Thyroid gland (tissue), 4 donors: ENCODE measurements at regions not wholly inside any gene's neighbourhood (a gene's known extent, or its start where the extent isn't known, plus 50 kb on each side); places are given as distances from the start of the nearest gene placed in this dataset.

Source experiments
- DNase-seq, 2 donors: peaks; one replicate each; pipeline ENCODE4 v3.0.0-alpha.2; 2019
- H3K27ac ChIP-seq, 3 donors: fragments of 200-600 bp; sonication (generic); 1 replicate in 2 of 3; 2 replicates in 1 of 3; pipeline ENCODE4 v1.5.1; 2016 to 2019; ENCODE audit warnings: mild to moderate bottlenecking in 1 of 3, moderate library complexity in 1 of 3
- H3K27me3 ChIP-seq: fragments of 200-600 bp; sonication (generic); one replicate; pipeline ENCODE4 v1.5.1; 2019
- H3K36me3 ChIP-seq, 2 donors: fragments of 200-600 bp; sonication (generic); one replicate each; pipeline ENCODE4 v1.5.1; 2016 to 2019
- H3K4me1 ChIP-seq, 2 donors: fragments of 200-600 bp; sonication (generic); one replicate each; pipeline ENCODE4 v1.5.1; 2017 to 2019
- H3K4me3 ChIP-seq, 3 donors: fragments of 200-600 bp; sonication (generic); replicated peaks in 1 of 3; 1 replicate in 2 of 3; 2 replicates in 1 of 3; pipeline ENCODE4 v1.5.1; 2016; ENCODE audit warnings: mild to moderate bottlenecking in 1 of 3
- H3K9me3 ChIP-seq: fragments of 200-600 bp; sonication (generic); one replicate; pipeline ENCODE4 v1.5.1; 2017
- POLR2A ChIP-seq, 2 donors: fragments of 450-650 bp; IDR thresholded peaks; one replicate each; pipeline ENCODE4 v1.6.1; 2017; ENCODE audit warnings: antibody characterized with exemption in 2 of 2, mild to moderate bottlenecking in 2 of 2, moderate library complexity in 1 of 2
- WGBS, 2 donors: methylation state at CpG; one replicate each; pipeline ENCODE4 v1.1.5; 2017; 5-methylcytosine and 5-hydroxymethylcytosine counted together
- intact Hi-C: fragments of 100-400 bp; cut with DNase I; formaldehyde crosslinking; loops from one replicate; pipeline ENCODE4 v1.15.1; 2023
- TF ChIP-seq, protein P1 (sequence below), 6 experiments: fragments of 200-600 bp in 3 of 6; fragments of 450-650 bp in 3 of 6; sonication (generic) in 3 of 6; IDR thresholded peaks; one replicate each; pipeline ENCODE4 v1.5.1; 2016 to 2019; ENCODE audit warnings: antibody characterized with exemption in 6 of 6, mild to moderate bottlenecking in 2 of 6, inconsistent platforms in 1 of 6, moderate library complexity in 1 of 6

DNA sequence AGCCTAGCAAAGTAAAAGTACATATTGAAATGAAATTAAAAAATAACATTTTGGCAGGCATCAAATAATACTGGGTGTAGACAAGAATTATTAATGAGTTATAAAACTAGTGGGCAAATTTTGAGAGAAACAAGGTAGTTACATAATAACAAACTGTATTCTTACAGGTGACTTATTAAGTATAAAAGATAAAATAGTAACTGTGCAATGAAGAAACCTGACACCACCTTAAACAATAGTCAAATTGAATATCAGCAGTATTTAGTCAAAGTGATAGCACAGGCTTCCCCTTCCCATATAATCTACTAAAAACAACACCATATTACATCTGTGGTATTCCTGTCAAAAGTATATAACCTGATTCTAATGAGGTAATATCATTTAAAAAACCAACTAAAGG lies 1099.8 kb upstream of the CRIM1 start:
- no peak for DNase-seq
- Histone ChIP-seq H3K27ac (no peak overlapping the region), H3K27me3 (no peaks in the 10 kb centered on the region), H3K4me1 (no peaks in the 10 kb centered on the region), H3K9me3 (no peaks in the 10 kb centered on the region), H3K4me3 (no peak overlapping the region), H3K36me3 (no peaks in the 10 kb centered on the region)
- intact Hi-C loops, result no loop called here
- TF ChIP-seq POLR2A (IDR thresholded peaks at IDR 0.05), result no peak
- TF ChIP-seq, protein P1, sequence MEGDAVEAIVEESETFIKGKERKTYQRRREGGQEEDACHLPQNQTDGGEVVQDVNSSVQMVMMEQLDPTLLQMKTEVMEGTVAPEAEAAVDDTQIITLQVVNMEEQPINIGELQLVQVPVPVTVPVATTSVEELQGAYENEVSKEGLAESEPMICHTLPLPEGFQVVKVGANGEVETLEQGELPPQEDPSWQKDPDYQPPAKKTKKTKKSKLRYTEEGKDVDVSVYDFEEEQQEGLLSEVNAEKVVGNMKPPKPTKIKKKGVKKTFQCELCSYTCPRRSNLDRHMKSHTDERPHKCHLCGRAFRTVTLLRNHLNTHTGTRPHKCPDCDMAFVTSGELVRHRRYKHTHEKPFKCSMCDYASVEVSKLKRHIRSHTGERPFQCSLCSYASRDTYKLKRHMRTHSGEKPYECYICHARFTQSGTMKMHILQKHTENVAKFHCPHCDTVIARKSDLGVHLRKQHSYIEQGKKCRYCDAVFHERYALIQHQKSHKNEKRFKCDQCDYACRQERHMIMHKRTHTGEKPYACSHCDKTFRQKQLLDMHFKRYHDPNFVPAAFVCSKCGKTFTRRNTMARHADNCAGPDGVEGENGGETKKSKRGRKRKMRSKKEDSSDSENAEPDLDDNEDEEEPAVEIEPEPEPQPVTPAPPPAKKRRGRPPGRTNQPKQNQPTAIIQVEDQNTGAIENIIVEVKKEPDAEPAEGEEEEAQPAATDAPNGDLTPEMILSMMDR (IDR thresholded peaks at IDR 0.05), result no peak

DNA sequence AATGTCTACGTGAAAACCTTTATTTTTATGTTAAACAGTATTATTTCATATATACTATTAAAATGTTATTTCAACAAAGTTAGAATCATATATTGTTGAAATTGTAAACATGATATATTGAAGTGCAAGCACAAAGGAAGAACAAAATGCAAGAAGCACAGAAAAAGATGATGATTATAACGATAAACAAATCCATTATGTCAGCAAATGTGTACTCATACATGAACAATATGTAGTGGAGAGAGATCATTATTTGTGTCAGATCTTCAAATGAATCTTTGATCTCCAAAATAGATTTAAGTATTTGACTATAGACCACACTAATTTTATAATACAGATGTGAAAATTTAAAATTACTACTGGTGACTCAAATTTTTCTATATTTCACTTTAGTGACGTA lies 1104.4 kb upstream of the CRIM1 start:
- WGBS, 2 donors, result 84 to 90% methylated on average over 3 of the region's 3 CpGs
- no peak for DNase-seq
- no peak overlapping the region for H3K27ac ChIP-seq
- H3K27me3 ChIP-seq, result no peaks in the 10 kb centered on the region
- no peaks in the 10 kb centered on the region for H3K36me3 ChIP-seq
- H3K9me3 ChIP-seq, result no peaks in the 10 kb centered on the region
- TF ChIP-seq, protein P1 (IDR thresholded peaks at IDR 0.05), result no peak
- no peak for TF ChIP-seq POLR2A (IDR thresholded peaks at IDR 0.05)
- H3K4me3 ChIP-seq, result no peak overlapping the region
- no peaks in the 10 kb centered on the region for H3K4me1 ChIP-seq
- intact Hi-C loops, result no loop called here

DNA sequence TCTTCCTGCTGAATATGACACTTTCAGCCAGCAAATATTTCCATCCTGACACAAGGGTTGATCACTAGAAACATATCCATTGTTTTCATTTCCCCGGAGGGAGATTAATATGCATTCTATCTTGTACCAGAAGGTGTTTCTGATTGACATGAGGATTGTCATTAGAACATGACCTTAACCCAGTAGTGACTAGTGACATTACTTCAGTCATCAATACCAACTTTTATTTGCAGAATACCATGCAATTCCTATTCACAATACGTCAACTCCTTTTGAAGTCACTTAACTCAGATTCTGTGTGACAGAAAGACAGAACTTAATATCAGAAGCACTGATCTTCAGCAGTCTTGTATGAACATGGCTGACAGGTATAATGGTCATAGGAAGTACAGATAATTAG lies 1108.9 kb upstream of the CRIM1 start:
- Histone ChIP-seq H3K27me3 (no peaks in the 10 kb centered on the region), H3K4me3 (no peak overlapping the region), H3K36me3 (no peaks in the 10 kb centered on the region), H3K27ac (no peak overlapping the region), H3K4me1 (no peaks in the 10 kb centered on the region), H3K9me3 (no peaks in the 10 kb centered on the region)
- intact Hi-C loops, result no loop called here
- TF ChIP-seq, protein P1 (IDR thresholded peaks at IDR 0.05), result no peak
- TF ChIP-seq POLR2A (IDR thresholded peaks at IDR 0.05), result no peak
- DNase-seq, result no peak
- WGBS, 2 donors, result 86 to 87% methylated on average over 2 of the region's 2 CpGs

DNA sequence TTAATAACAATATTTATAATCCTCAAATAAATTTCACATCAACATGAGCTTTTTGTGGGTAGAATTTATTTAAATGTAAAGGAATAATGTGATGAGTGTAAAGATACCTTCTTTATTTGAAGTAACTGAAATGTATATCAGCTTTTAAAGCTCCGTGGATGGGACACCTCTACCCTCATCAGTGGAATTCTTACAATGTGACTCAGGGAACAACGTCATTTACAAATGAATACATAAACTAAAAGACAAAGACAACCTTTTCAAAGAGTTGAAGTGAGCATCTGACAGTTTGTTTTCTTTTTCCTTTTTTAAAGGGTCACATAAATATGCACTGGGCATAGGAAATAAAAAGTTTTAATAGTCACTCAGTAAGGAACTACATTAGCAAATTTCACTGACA lies 1127.0 kb upstream of the CRIM1 start:
- Histone ChIP-seq H3K4me3 (no peak overlapping the region), H3K27ac (no peak overlapping the region), H3K36me3 (no peaks in the 10 kb centered on the region), H3K9me3 (no peaks in the 10 kb centered on the region), H3K27me3 (no peaks in the 10 kb centered on the region), H3K4me1 (no peaks in the 10 kb centered on the region)
- 24 to 33% methylated on average over 2 of the region's 2 CpGs for WGBS, 2 donors
- intact Hi-C loops, result no loop called here
- TF ChIP-seq, protein P1 (IDR thresholded peaks at IDR 0.05), result no peak
- no peak for TF ChIP-seq POLR2A (IDR thresholded peaks at IDR 0.05)
- no peak for DNase-seq

DNA sequence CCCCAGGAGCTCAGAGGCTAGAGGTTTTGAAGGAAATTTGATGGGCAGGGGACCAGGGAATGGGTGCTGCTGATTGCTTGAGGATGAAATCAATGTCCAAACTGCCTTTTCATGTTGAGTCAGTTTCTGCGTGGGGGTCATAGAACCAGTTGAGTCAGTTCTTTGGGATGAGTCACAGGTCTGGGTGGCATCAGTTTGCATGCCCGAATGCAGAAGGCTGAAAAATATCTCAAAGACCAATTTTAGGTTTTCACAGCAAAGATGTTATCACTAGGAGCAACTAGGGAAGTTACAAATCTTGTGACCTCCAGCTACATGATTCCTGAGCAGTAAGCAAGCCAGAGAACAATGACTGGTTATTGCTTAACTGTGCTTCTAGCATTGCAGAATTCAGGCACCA lies 1135.1 kb upstream of the CRIM1 start:
- no peak for TF ChIP-seq POLR2A (IDR thresholded peaks at IDR 0.05)
- TF ChIP-seq, protein P1 (IDR thresholded peaks at IDR 0.05), result no peak
- Histone ChIP-seq H3K9me3 (no peaks in the 10 kb centered on the region), H3K36me3 (no peaks in the 10 kb centered on the region), H3K4me1 (no peaks in the 10 kb centered on the region), H3K27ac (no peak overlapping the region), H3K27me3 (no peaks in the 10 kb centered on the region), H3K4me3 (no peak overlapping the region)
- WGBS, 2 donors, result 77 to 82% methylated on average over 2 of the region's 2 CpGs
- intact Hi-C loops, result no loop called here
- no peak for DNase-seq
